Esophagus squamous epithelium (tissue), 5 donors: ENCODE measurements at regions not wholly inside any gene's neighbourhood (a gene's known extent, or its start where the extent isn't known, plus 50 kb on each side); places are given as distances from the start of the nearest gene placed in this dataset.

Source experiments
- DNase-seq: peaks from one replicate; lab custom pipeline; 2025; lab: John Stamatoyannopoulos, UW
- H3K27ac ChIP-seq, 4 donors: fragments of 200-600 bp; sonication (generic); one replicate each; pipeline ENCODE4 v1.5.1; 2016 to 2019; ENCODE audit warnings: mild to moderate bottlenecking in 1 of 4
- H3K27me3 ChIP-seq, 4 donors: fragments of 200-600 bp; sonication (generic); 1 replicate in 3 of 4; 2 replicates in 1 of 4; pipeline versions ENCODE4 v1.5.1 to v1.6.0; 2017 to 2021; ENCODE audit warnings: antibody characterized with exemption in 1 of 4
- H3K36me3 ChIP-seq, 3 donors: fragments of 200-600 bp; sonication (generic); one replicate each; pipeline ENCODE4 v1.5.1; 2016 to 2019
- H3K4me1 ChIP-seq, 3 donors: fragments of 200-600 bp; sonication (generic); one replicate each; pipeline ENCODE4 v1.5.1; 2017 to 2019
- H3K4me3 ChIP-seq, 4 donors: fragments of 200-600 bp; sonication (generic); 1 replicate in 3 of 4; 2 replicates in 1 of 4; pipeline ENCODE4 v1.5.1; 2016 to 2019; ENCODE audit warnings: mild to moderate bottlenecking in 2 of 4, moderate library complexity in 1 of 4
- H3K9me3 ChIP-seq, 3 donors: fragments of 200-600 bp; sonication (generic); one replicate each; pipeline ENCODE4 v1.5.1; 2016 to 2019
- CTCF ChIP-seq, 6 experiments: fragments of 450-650 bp in 4 of 6; fragments of 200-600 bp in 2 of 6; sonication (generic) in 2 of 6; IDR thresholded peaks; one replicate each; pipeline ENCODE4 v1.5.1; 2016 to 2019; ENCODE audit warnings: antibody characterized with exemption in 6 of 6, mild to moderate bottlenecking in 4 of 6, moderate library complexity in 4 of 6
- POLR2A ChIP-seq, 4 donors: fragments of 450-650 bp; IDR thresholded peaks; one replicate each; pipeline ENCODE4 v1.6.1; 2017; ENCODE audit warnings: antibody characterized with exemption in 4 of 4, mild to moderate bottlenecking in 4 of 4, moderate library complexity in 3 of 4
- WGBS, 2 donors: methylation state at CpG; one replicate each; pipeline ENCODE4 v1.1.5; 2018; 5-methylcytosine and 5-hydroxymethylcytosine counted together
- intact Hi-C: fragments of 100-400 bp; cut with DNase I; formaldehyde crosslinking; loops from one replicate; pipeline ENCODE4 v1.15.0; 2022
- donor health status: DM: yes; HTN: yes; CAD: no.

GRCh38 chr4:24055623-24056022 lies 165.8 kb upstream of the PPARGC1A start:
- intact Hi-C loops, result no loop called here
- TF ChIP-seq POLR2A (IDR thresholded peaks at IDR 0.05), result no peak
- TF ChIP-seq CTCF (IDR thresholded peaks at IDR 0.05), result no peak
- Histone ChIP-seq H3K27ac (no peak overlapping the region), H3K27me3 (no peaks in the 10 kb centered on the region), H3K36me3 (no peaks in the 10 kb centered on the region), H3K4me1 (no peaks in the 10 kb centered on the region), H3K9me3 (no peaks in the 10 kb centered on the region), H3K4me3 (no peak overlapping the region)
- WGBS, 2 donors, result 84 to 92% methylated on average over 2 to 3 of the region's 3 CpGs
- no peak for DNase-seq

GRCh38 chr4:24054910-24055309 lies 165.1 kb upstream of the PPARGC1A start:
- Histone ChIP-seq H3K36me3 (no peaks in the 10 kb centered on the region), H3K27ac (no peak overlapping the region), H3K9me3 (no peaks in the 10 kb centered on the region), H3K4me1 (no peaks in the 10 kb centered on the region), H3K27me3 (no peaks in the 10 kb centered on the region), H3K4me3 (no peak overlapping the region)
- no peak for DNase-seq
- intact Hi-C loops, result no loop called here
- 71 to 91% methylated on average over 3 of the region's 3 CpGs for WGBS, 2 donors
- TF ChIP-seq POLR2A (IDR thresholded peaks at IDR 0.05), result no peak
- TF ChIP-seq CTCF (IDR thresholded peaks at IDR 0.05), result no peak

GRCh38 chr4:24053934-24054333 lies 164.1 kb upstream of the PPARGC1A start:
- no peak for DNase-seq
- no peak overlapping the region for H3K27ac ChIP-seq
- no peaks in the 10 kb centered on the region for H3K27me3 ChIP-seq
- TF ChIP-seq CTCF (IDR thresholded peaks at IDR 0.05) (no peak), POLR2A (IDR thresholded peaks at IDR 0.05) (no peak)
- intact Hi-C loops, result no loop called here
- no peaks in the 10 kb centered on the region for H3K4me1 ChIP-seq
- H3K9me3 ChIP-seq, result no peaks in the 10 kb centered on the region
- H3K4me3 ChIP-seq, result no peak overlapping the region
- no peaks in the 10 kb centered on the region for H3K36me3 ChIP-seq

GRCh38 chr4:24044610-24045589 lies 155.1 kb upstream of the PPARGC1A start:
- no peaks in the 10 kb centered on the region for H3K9me3 ChIP-seq
- H3K36me3 ChIP-seq, result no peaks in the 10 kb centered on the region
- WGBS, 2 donors, result 78 to 80% methylated on average over 5 of the region's 5 CpGs
- TF ChIP-seq CTCF (IDR thresholded peaks at IDR 0.05), result no peak
- TF ChIP-seq POLR2A (IDR thresholded peaks at IDR 0.05), result no peak
- DNase-seq, result no peak
- H3K27ac ChIP-seq, result no peak overlapping the region
- H3K27me3 ChIP-seq, result no peaks in the 10 kb centered on the region
- intact Hi-C loops, result no loop called here
- H3K4me1 ChIP-seq, result no peaks in the 10 kb centered on the region
- H3K4me3 ChIP-seq, result no peak overlapping the region

- Histone ChIP-seq H3K4me1 (no peaks in the 10 kb centered on the region), H3K27me3 (no peaks in the 10 kb centered on the region), H3K4me3 (no peak overlapping the region), H3K36me3 (no peaks in the 10 kb centered on the region), H3K27ac (no peak overlapping the region), H3K9me3 (no peaks in the 10 kb centered on the region)
- 42 to 70% methylated on average over 1 of the region's 1 CpG for WGBS, 2 donors
- TF ChIP-seq POLR2A (IDR thresholded peaks at IDR 0.05) (no peak), CTCF (IDR thresholded peaks at IDR 0.05) (no peak)
- intact Hi-C loops, result no loop called here
- no peak for DNase-seq
Observed at GRCh38 chr4:24042094-24042493, 152.2 kb upstream of the PPARGC1A start.
